Caco-2 (cell line): ENCODE measurements at regions not wholly inside any gene's neighbourhood (a gene's known extent, or its start where the extent isn't known, plus 50 kb on each side); places are given as distances from the start of the nearest gene placed in this dataset.

Experiments used
- BruUV-seq: library from RNA; stranded (reverse); fragments of 400-500 nt; replicated peaks from 2 replicates; lab custom pipeline; 2021; lab: Mats Ljungman, UMichigan
- CTCF ChIA-PET: fragments of 300-600 bp; sonication (Branson Sonifier 250); formaldehyde crosslinking; loops from one replicate; lab custom pipeline; 2022; ENCODE audit warnings: antibody characterized with exemption; lab: Charles Lee
- POLR2A ChIA-PET: fragments of 300-600 bp; sonication (Branson Sonifier 250); formaldehyde crosslinking; loops from one replicate; lab custom pipeline; 2022; ENCODE audit warnings: antibody characterized with exemption; lab: Charles Lee
- DNase-seq, 2 experiments: peaks; one replicate each; pipeline versions ENCODE4 v3.0.0 to v3.0.0-alpha.2; 2020 to 2022
- H3K27me3 ChIP-seq: replicated peaks from 2 replicates; pipeline ENCODE4 v1.6.0; 2011; ENCODE audit warnings: low read length; ENCODE audit not compliant: control insufficient read depth, insufficient read depth
- H3K36me3 ChIP-seq: 2 replicates; pipeline ENCODE4 v1.5.1; 2011; ENCODE audit warnings: low read length; ENCODE audit not compliant: control insufficient read depth, insufficient read depth
- H3K4me1 ChIP-seq: fragments of 250-450 bp; sonication (Bioruptor Pico); 2 replicates; pipeline ENCODE4 v1.5.1; 2020; ENCODE audit warnings: mild to moderate bottlenecking
- H3K4me3 ChIP-seq: 2 replicates; pipeline ENCODE4 v1.5.1; 2011; ENCODE audit warnings: low read depth, mild to moderate bottlenecking, control low read depth, low read length
- H3K9me3 ChIP-seq: fragments of 250-450 bp; sonication (Bioruptor Pico); 2 replicates; pipeline ENCODE4 v1.5.1; 2020; ENCODE audit warnings: mild to moderate bottlenecking, moderate library complexity
- H3K27ac Mint-ChIP-seq: one replicate; pipeline ENCODE4 v1.8.0; 2022; ENCODE audit warnings: mixed read lengths; ENCODE audit not compliant: unreplicated experiment
- H3K27me3 Mint-ChIP-seq: one replicate; pipeline ENCODE4 v1.8.0; 2022; ENCODE audit warnings: mixed read lengths; ENCODE audit not compliant: insufficient read depth, unreplicated experiment
- H3K36me3 Mint-ChIP-seq: one replicate; pipeline ENCODE4 v1.8.0; 2022; ENCODE audit warnings: mild to moderate bottlenecking, mixed read lengths; ENCODE audit not compliant: insufficient read depth, unreplicated experiment
- H3K4me1 Mint-ChIP-seq: one replicate; pipeline ENCODE4 v1.8.0; 2022; ENCODE audit warnings: low read depth, mixed read lengths; ENCODE audit not compliant: unreplicated experiment
- H3K4me3 Mint-ChIP-seq: one replicate; pipeline ENCODE4 v1.8.0; 2022; ENCODE audit warnings: mild to moderate bottlenecking, moderate library complexity, mixed read lengths; ENCODE audit not compliant: unreplicated experiment
- H3K9me3 Mint-ChIP-seq: one replicate; pipeline ENCODE4 v1.8.0; 2022; ENCODE audit warnings: mixed read lengths; ENCODE audit not compliant: unreplicated experiment
- intact Hi-C: fragments of 100-400 bp; cut with micrococcal nuclease; formaldehyde crosslinking; loops from one replicate; pipeline ENCODE4 v1.10.0; 2022; ENCODE audit not compliant: unreplicated experiment
- TF ChIP-seq, protein P1 (sequence below), 2 experiments: fragments of 200-600 bp in 1 of 2; IDR thresholded peaks; 1 replicate in 1 of 2; 2 replicates in 1 of 2; pipeline versions ENCODE4 v1.5.1 to v1.8.0; 2011 to 2022; ENCODE audit warnings: antibody characterized with exemption in 1 of 2, control low read depth in 1 of 2, inconsistent platforms in 1 of 2, low read depth in 1 of 2, low read length in 1 of 2, mild to moderate bottlenecking in 1 of 2, moderate library complexity in 1 of 2; ENCODE audit not compliant: insufficient read depth in 1 of 2, severe bottlenecking in 1 of 2, unreplicated experiment in 1 of 2

DNA sequence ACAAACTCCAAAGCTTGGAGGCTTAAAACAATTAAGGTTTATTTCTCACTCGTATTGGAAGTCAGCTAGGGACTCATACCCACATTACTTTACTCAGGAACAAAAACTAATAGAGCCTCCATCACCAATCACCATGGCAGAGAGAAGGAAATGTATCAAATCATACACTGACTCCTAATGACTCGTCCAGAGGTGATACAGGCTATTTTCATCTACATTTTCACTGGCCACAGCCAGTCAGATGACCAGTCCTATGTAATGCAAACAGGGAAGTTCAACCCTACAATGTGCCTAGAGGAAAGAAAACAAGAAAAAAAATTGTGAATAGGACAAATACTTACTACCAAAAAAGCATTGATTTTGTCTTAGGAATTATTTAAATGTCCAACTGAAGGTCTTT, 110.3 kb downstream of the SEC16B start:
- Histone ChIP-seq H3K9me3 (0 out of 2 replicates have a peak, but pooled peaks cover 3% of the 10 kb centered on the region), H3K4me3 (no peak overlapping the region), H3K27me3 (no peaks in the 10 kb centered on the region), H3K4me1 (no peaks in the 10 kb centered on the region), H3K36me3 (no peaks in the 10 kb centered on the region)
- Mint-ChIP-seq H3K9me3 (peaks cover 10% of the 10 kb centered on the region), H3K4me3 (no peak overlapping the region), H3K27ac (no peak overlapping the region), H3K27me3 (peaks cover 4% of the 10 kb centered on the region), H3K4me1 (no peaks in the 10 kb centered on the region), H3K36me3 (no peaks in the 10 kb centered on the region)
- TF ChIP-seq, protein P1, sequence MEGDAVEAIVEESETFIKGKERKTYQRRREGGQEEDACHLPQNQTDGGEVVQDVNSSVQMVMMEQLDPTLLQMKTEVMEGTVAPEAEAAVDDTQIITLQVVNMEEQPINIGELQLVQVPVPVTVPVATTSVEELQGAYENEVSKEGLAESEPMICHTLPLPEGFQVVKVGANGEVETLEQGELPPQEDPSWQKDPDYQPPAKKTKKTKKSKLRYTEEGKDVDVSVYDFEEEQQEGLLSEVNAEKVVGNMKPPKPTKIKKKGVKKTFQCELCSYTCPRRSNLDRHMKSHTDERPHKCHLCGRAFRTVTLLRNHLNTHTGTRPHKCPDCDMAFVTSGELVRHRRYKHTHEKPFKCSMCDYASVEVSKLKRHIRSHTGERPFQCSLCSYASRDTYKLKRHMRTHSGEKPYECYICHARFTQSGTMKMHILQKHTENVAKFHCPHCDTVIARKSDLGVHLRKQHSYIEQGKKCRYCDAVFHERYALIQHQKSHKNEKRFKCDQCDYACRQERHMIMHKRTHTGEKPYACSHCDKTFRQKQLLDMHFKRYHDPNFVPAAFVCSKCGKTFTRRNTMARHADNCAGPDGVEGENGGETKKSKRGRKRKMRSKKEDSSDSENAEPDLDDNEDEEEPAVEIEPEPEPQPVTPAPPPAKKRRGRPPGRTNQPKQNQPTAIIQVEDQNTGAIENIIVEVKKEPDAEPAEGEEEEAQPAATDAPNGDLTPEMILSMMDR (IDR thresholded peaks at IDR 0.05; ENCODE audit: insufficient read depth in 1 of 2, low read depth in 1 of 2, low read length in 1 of 2, severe bottlenecking in 1 of 2, unreplicated experiment in 1 of 2) = no peak
- no peak for DNase-seq
- POLR2A ChIA-PET = interaction anchor here (0.6 kb wide), 1 partner anchor 690 kb away, joined by 3 read pairs; no protein-coding TSS in a partner anchor
- BruUV-seq = no TSS peak
- CTCF ChIA-PET = no interaction called here
- intact Hi-C loops = no loop called here

DNA sequence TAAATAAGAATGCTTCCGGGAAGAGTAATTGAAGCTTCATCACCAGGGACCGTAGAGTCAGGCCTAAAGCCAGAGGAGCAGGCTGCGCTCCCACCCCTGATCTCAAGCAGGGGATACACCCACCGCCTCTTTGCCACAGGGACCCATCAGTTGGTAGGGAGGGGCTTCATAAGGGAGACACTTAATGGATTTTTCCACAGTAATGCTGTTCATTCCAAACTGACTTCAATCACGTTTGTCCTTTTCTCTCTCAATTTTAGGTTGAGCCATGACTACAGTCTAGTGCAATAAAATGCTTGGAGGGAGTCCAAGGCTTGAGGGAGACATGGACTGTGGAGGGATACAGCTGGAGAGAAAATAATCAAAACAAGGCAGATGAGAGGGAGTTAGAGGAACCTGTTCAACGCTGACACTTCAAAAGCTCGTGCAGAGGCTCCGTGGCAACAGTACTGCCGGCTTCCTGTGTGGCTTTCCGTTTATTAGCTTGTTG, 111.5 kb downstream of the SEC16B start:
- Histone ChIP-seq H3K27me3 (no peaks in the 10 kb centered on the region), H3K36me3 (no peaks in the 10 kb centered on the region), H3K4me3 (no peak overlapping the region), H3K4me1 (no peaks in the 10 kb centered on the region), H3K9me3 (0 out of 2 replicates have a peak, but pooled peaks cover 3% of the 10 kb centered on the region)
- Mint-ChIP-seq H3K36me3 (no peaks in the 10 kb centered on the region), H3K4me3 (no peak overlapping the region), H3K27me3 (peaks cover 4% of the 10 kb centered on the region), H3K4me1 (no peaks in the 10 kb centered on the region), H3K9me3 (peaks cover 10% of the 10 kb centered on the region), H3K27ac (no peak overlapping the region)
- BruUV-seq = no TSS peak
- ChIA-PET CTCF (no interaction called here), POLR2A (no interaction called here)
- intact Hi-C loops = no loop called here
- TF ChIP-seq, protein P1 (IDR thresholded peaks at IDR 0.05; ENCODE audit: insufficient read depth in 1 of 2, low read depth in 1 of 2, low read length in 1 of 2, severe bottlenecking in 1 of 2, unreplicated experiment in 1 of 2) = no peak
- DNase-seq = no peak

DNA sequence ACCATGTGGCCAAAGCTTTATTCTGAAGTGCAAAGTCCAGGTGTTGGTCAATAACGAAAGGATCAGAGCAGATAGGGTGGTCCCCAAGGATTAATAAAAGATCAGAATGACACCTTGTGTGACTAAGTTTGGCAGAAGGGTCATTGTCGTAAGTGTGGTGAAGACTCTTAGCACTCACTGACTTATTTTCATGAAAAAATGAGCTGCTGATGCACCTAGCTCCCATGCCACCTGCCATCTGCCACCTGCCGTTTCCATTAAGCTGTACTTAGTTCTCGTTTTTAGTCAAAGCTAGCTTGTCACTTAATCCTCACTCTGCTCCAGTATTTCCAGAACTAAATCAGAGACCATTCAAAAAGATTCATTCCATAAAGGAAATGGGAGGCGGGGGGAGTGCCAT, 112.6 kb downstream of the SEC16B start:
- DNase-seq = no peak
- CTCF ChIA-PET = no interaction called here

More for the DNA sequence above, 112.6 kb downstream of the SEC16B start:
- no TSS peak for BruUV-seq
- no peak overlapping the region for H3K27ac Mint-ChIP-seq
- H3K4me1 Mint-ChIP-seq = no peaks in the 10 kb centered on the region
- no peaks in the 10 kb centered on the region for H3K36me3 ChIP-seq
- no peaks in the 10 kb centered on the region for H3K36me3 Mint-ChIP-seq
- intact Hi-C loops = no loop called here
- no peaks in the 10 kb centered on the region for H3K27me3 ChIP-seq
- no peaks in the 10 kb centered on the region for H3K4me1 ChIP-seq
- H3K27me3 Mint-ChIP-seq = peaks cover 2% of the 10 kb centered on the region
- peaks cover 7% of the 10 kb centered on the region for H3K9me3 Mint-ChIP-seq
- TF ChIP-seq, protein P1 (IDR thresholded peaks at IDR 0.05; ENCODE audit: insufficient read depth in 1 of 2, low read depth in 1 of 2, low read length in 1 of 2, severe bottlenecking in 1 of 2, unreplicated experiment in 1 of 2) = no peak
- POLR2A ChIA-PET = interaction anchor here (0.6 kb wide), 1 partner anchor 244 kb away, joined by 5 read pairs; no protein-coding TSS in a partner anchor
- 0 out of 2 replicates have a peak, but pooled peaks cover 3% of the 10 kb centered on the region for H3K9me3 ChIP-seq
- H3K4me3 ChIP-seq = no peak overlapping the region
- no peak overlapping the region for H3K4me3 Mint-ChIP-seq
